Panc1 (cell line): ENCODE measurements at regions not wholly inside any gene's neighbourhood (a gene's known extent, or its start where the extent isn't known, plus 50 kb on each side); places are given as distances from the start of the nearest gene placed in this dataset.

Experiments used
- CTCF ChIP-seq: fragments of 450-650 bp; IDR thresholded peaks from 2 replicates; pipeline ENCODE4 v1.5.1; 2017; ENCODE audit warnings: mild to moderate bottlenecking
- POLR2AphosphoS5 ChIP-seq: IDR thresholded peaks from 2 replicates; pipeline ENCODE4 v1.6.1; 2012; ENCODE audit warnings: mild to moderate bottlenecking, low read depth, low read length, moderate library complexity
- REST ChIP-seq, 2 experiments: IDR thresholded peaks; 2 replicates each; pipeline ENCODE4 v1.6.1; 2011 to 2012; ENCODE audit warnings: low read depth in 2 of 2, control low read depth in 1 of 2, low read length in 1 of 2, mild to moderate bottlenecking in 1 of 2, moderate library complexity in 1 of 2; ENCODE audit not compliant: insufficient read depth in 1 of 2
- SIN3A ChIP-seq: IDR thresholded peaks from 2 replicates; pipeline ENCODE4 v1.6.1; 2012; ENCODE audit warnings: low read depth, mild to moderate bottlenecking, low read length, moderate library complexity, borderline replicate concordance; ENCODE audit not compliant: insufficient read depth
- TCF7L2 ChIP-seq: IDR thresholded peaks from 2 replicates; pipeline ENCODE4 v1.6.1; 2011; ENCODE audit warnings: mild to moderate bottlenecking, low read depth, low read length, inconsistent platforms

GRCh38 chr4:187307131-187307530 is 583.5 kb upstream of the FAT1 start:
- TF ChIP-seq CTCF (no peak), REST (IDR thresholded peaks at IDR 0.05; ENCODE audit: insufficient read depth in 1 of 2, low read depth in 2 of 2, low read length in 1 of 2) (no peak), SIN3A (no peak), POLR2AphosphoS5 (no peak), TCF7L2 (no peak)
